Liver (tissue), 3 donors: ENCODE measurements at regions not wholly inside any gene's neighbourhood (a gene's known extent, or its start where the extent isn't known, plus 50 kb on each side); places are given as distances from the start of the nearest gene placed in this dataset.

Experiments
- EGR1 ChIP-seq, 2 donors: IDR thresholded peaks; 2 replicates each; pipeline ENCODE4 v1.6.1; 2016 to 2018; ENCODE audit warnings: antibody characterized with exemption in 2 of 2, low read depth in 2 of 2
- HNF4G ChIP-seq: IDR thresholded peaks from 2 replicates; pipeline ENCODE4 v1.6.1; 2016; ENCODE audit warnings: antibody characterized with exemption
- JUND ChIP-seq, 2 donors: IDR thresholded peaks; 2 replicates each; pipeline ENCODE4 v1.6.1; 2016; ENCODE audit warnings: antibody characterized with exemption in 2 of 2
- RAD21 ChIP-seq, 2 donors: IDR thresholded peaks; 2 replicates each; pipeline ENCODE4 v1.6.1; 2016; ENCODE audit warnings: antibody characterized with exemption in 2 of 2, mild to moderate bottlenecking in 2 of 2
- SP1 ChIP-seq: IDR thresholded peaks from 2 replicates; pipeline ENCODE4 v1.6.1; 2018; ENCODE audit warnings: antibody characterized with exemption, mild to moderate bottlenecking
- TAF1 ChIP-seq: conservative IDR thresholded peaks from 2 replicates; pipeline ENCODE4 v1.6.1; 2016; ENCODE audit warnings: antibody characterized with exemption, mild to moderate bottlenecking
- YY1 ChIP-seq: IDR thresholded peaks from 2 replicates; pipeline ENCODE4 v1.6.1; 2016; ENCODE audit warnings: antibody characterized with exemption, mild to moderate bottlenecking
- TF ChIP-seq, protein P1 (sequence below): fragments of 150-350 bp; IDR thresholded peaks from 2 replicates; pipeline ENCODE4 v1.5.1; 2017; ENCODE audit warnings: improper control_type of control experiment, low read depth, low read length; ENCODE audit not compliant: missing input control
- TF ChIP-seq, protein P2 (sequence below): IDR thresholded peaks from 2 replicates; pipeline ENCODE4 v1.6.1; 2016; ENCODE audit warnings: antibody characterized with exemption
- TF ChIP-seq, protein P3 (sequence below): IDR thresholded peaks from 2 replicates; pipeline ENCODE4 v1.6.1; 2016; ENCODE audit warnings: antibody characterized with exemption
- TF ChIP-seq, protein P4 (sequence below): IDR thresholded peaks from 2 replicates; pipeline ENCODE4 v1.6.1; 2016; ENCODE audit warnings: antibody characterized with exemption
- donor health status: healthy.
- donor health status: healthy.

DNA sequence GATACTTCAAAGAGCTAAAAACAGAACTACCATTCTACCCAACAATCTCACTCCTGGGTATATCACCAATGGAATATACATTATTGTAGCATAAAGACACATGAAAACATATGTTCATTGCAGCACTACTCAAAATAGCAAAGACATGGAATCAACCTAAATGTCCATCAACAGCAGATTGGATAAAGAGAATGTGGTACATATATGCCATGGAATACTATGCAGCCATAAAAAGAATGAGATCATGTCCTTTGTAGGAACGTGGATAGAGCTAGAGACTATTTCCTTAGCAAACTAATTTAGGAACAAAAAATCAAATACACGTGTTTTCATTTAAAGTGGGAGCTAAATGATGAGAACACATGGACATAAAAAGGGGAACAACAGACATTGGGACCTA is 247.9 kb upstream of the VLDLR start:
- TF ChIP-seq, protein P1, sequence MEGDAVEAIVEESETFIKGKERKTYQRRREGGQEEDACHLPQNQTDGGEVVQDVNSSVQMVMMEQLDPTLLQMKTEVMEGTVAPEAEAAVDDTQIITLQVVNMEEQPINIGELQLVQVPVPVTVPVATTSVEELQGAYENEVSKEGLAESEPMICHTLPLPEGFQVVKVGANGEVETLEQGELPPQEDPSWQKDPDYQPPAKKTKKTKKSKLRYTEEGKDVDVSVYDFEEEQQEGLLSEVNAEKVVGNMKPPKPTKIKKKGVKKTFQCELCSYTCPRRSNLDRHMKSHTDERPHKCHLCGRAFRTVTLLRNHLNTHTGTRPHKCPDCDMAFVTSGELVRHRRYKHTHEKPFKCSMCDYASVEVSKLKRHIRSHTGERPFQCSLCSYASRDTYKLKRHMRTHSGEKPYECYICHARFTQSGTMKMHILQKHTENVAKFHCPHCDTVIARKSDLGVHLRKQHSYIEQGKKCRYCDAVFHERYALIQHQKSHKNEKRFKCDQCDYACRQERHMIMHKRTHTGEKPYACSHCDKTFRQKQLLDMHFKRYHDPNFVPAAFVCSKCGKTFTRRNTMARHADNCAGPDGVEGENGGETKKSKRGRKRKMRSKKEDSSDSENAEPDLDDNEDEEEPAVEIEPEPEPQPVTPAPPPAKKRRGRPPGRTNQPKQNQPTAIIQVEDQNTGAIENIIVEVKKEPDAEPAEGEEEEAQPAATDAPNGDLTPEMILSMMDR = no peak
- TF ChIP-seq EGR1 (IDR thresholded peaks at IDR 0.05; ENCODE audit: low read depth in 2 of 2) = no peak
- TF ChIP-seq HNF4G = no peak
- TF ChIP-seq, protein P2, sequence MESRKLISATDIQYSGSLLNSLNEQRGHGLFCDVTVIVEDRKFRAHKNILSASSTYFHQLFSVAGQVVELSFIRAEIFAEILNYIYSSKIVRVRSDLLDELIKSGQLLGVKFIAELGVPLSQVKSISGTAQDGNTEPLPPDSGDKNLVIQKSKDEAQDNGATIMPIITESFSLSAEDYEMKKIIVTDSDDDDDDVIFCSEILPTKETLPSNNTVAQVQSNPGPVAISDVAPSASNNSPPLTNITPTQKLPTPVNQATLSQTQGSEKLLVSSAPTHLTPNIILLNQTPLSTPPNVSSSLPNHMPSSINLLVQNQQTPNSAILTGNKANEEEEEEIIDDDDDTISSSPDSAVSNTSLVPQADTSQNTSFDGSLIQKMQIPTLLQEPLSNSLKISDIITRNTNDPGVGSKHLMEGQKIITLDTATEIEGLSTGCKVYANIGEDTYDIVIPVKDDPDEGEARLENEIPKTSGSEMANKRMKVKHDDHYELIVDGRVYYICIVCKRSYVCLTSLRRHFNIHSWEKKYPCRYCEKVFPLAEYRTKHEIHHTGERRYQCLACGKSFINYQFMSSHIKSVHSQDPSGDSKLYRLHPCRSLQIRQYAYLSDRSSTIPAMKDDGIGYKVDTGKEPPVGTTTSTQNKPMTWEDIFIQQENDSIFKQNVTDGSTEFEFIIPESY = no peak
- no peak for TF ChIP-seq RAD21 (IDR thresholded peaks at IDR 0.05)
- TF ChIP-seq YY1 = no peak
- TF ChIP-seq, protein P3, sequence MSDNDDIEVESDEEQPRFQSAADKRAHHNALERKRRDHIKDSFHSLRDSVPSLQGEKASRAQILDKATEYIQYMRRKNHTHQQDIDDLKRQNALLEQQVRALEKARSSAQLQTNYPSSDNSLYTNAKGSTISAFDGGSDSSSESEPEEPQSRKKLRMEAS = no peak
- TF ChIP-seq TAF1 = no peak
- TF ChIP-seq SP1 = no peak
- TF ChIP-seq JUND (IDR thresholded peaks at IDR 0.05) = no peak
- TF ChIP-seq, protein P4, sequence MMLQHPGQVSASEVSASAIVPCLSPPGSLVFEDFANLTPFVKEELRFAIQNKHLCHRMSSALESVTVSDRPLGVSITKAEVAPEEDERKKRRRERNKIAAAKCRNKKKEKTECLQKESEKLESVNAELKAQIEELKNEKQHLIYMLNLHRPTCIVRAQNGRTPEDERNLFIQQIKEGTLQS = no peak
